GM23338 (cell line): ENCODE measurements at regions not wholly inside any gene's neighbourhood (a gene's known extent, or its start where the extent isn't known, plus 50 kb on each side); places are given as distances from the start of the nearest gene placed in this dataset.

Source experiments
- ATAC-seq: fragments of 200-7000 bp; cut with Tn5 transposase; 3 replicates; pipeline ENCODE4 v1.9.1; 2020
- DNase-seq: peaks from one replicate; pipeline ENCODE4 v3.0.0-alpha.2; 2015; ENCODE audit warnings: low spot score
- H2AFZ ChIP-seq: fragments of 200-600 bp; sonication (generic); 2 replicates; pipeline ENCODE4 v1.8.0; 2016; ENCODE audit warnings: antibody characterized with exemption, mild to moderate bottlenecking, moderate library complexity
- H3F3A ChIP-seq: fragments of 200-600 bp; sonication (generic); replicated peaks from 2 replicates; pipeline ENCODE4 v1.8.0; 2017; ENCODE audit warnings: antibody characterized with exemption, mixed run types, low read depth
- H3K27ac ChIP-seq: fragments of 200-600 bp; sonication (generic); 2 replicates; pipeline ENCODE4 v1.6.1; 2016; ENCODE audit warnings: low read depth
- H3K27me3 ChIP-seq: fragments of 200-600 bp; sonication (generic); 2 replicates; pipeline ENCODE4 v1.8.0; 2016; ENCODE audit warnings: mild to moderate bottlenecking, mixed run types, moderate library complexity; ENCODE audit not compliant: insufficient read depth
- H3K36me3 ChIP-seq: fragments of 200-600 bp; sonication (generic); 2 replicates; pipeline ENCODE4 v1.8.0; 2016; ENCODE audit warnings: mild to moderate bottlenecking; ENCODE audit not compliant: insufficient read depth
- H3K4me1 ChIP-seq: fragments of 200-600 bp; sonication (generic); 2 replicates; pipeline ENCODE4 v1.8.0; 2016; ENCODE audit warnings: mild to moderate bottlenecking, moderate library complexity; ENCODE audit not compliant: insufficient read depth
- H3K4me2 ChIP-seq: fragments of 200-600 bp; sonication (generic); 2 replicates; pipeline ENCODE4 v1.7.1; 2017; ENCODE audit warnings: mixed run types
- H3K4me3 ChIP-seq: fragments of 200-600 bp; sonication (generic); 2 replicates; pipeline ENCODE4 v1.6.1; 2016; ENCODE audit warnings: mixed run types
- H3K79me2 ChIP-seq: fragments of 200-600 bp; sonication (generic); replicated peaks from 2 replicates; pipeline ENCODE4 v1.8.0; 2017; ENCODE audit warnings: mild to moderate bottlenecking; ENCODE audit not compliant: insufficient read depth
- H3K9me2 ChIP-seq: fragments of 200-600 bp; sonication (generic); 2 replicates; pipeline ENCODE4 v1.8.0; 2017; ENCODE audit not compliant: insufficient read depth
- H4K20me1 ChIP-seq: fragments of 200-600 bp; sonication (generic); replicated peaks from 2 replicates; pipeline ENCODE4 v1.8.0; 2017; ENCODE audit warnings: mild to moderate bottlenecking; ENCODE audit not compliant: insufficient read depth
- H3K27ac Mint-ChIP-seq: 2 replicates; pipeline ENCODE4 v1.8.0; 2020; ENCODE audit warnings: inconsistent platforms, mild to moderate bottlenecking, moderate library complexity, mixed read lengths
- H3K27me3 Mint-ChIP-seq: 3 replicates; pipeline ENCODE4 v1.8.0; 2022; ENCODE audit warnings: low read depth, mild to moderate bottlenecking, moderate library complexity, mixed read lengths, inconsistent platforms; ENCODE audit not compliant: insufficient read depth, poor library complexity
- H3K36me3 Mint-ChIP-seq: 3 replicates; pipeline ENCODE4 v1.8.0; 2021; ENCODE audit warnings: low read depth, mild to moderate bottlenecking, inconsistent platforms, moderate library complexity, mixed read lengths
- H3K4me1 Mint-ChIP-seq: 3 replicates; pipeline ENCODE4 v1.8.0; 2020; ENCODE audit warnings: mild to moderate bottlenecking, inconsistent platforms, mixed read lengths
- H3K4me3 Mint-ChIP-seq: 3 replicates; pipeline ENCODE4 v1.8.0; 2021; ENCODE audit warnings: moderate library complexity, mild to moderate bottlenecking, inconsistent platforms, mixed read lengths
- H3K9me3 Mint-ChIP-seq: 3 replicates; pipeline ENCODE4 v1.8.0; 2020; ENCODE audit warnings: moderate library complexity, mild to moderate bottlenecking, inconsistent platforms, mixed read lengths
- CREB1 ChIP-seq: fragments of 250-450 bp; sonication (Bioruptor Pico); IDR thresholded peaks from 2 replicates; pipeline ENCODE4 v1.5.0; 2020; ENCODE audit warnings: low read depth, mild to moderate bottlenecking, moderate library complexity
- CTCF ChIP-seq, 2 experiments: fragments of 200-600 bp in 1 of 2; sonication (generic) in 1 of 2; conservative IDR thresholded peaks; 2 replicates each; pipeline versions ENCODE4 v1.5.1 to v1.6.1; 2016 to 2017; ENCODE audit warnings: antibody characterized with exemption in 2 of 2, low read depth in 2 of 2, mild to moderate bottlenecking in 2 of 2, moderate library complexity in 1 of 2
- ETS1 ChIP-seq: IDR thresholded peaks from 2 replicates; pipeline ENCODE4 v1.6.1; 2016; ENCODE audit warnings: antibody characterized with exemption
- EZH2 ChIP-seq: fragments of 200-600 bp; sonication (generic); IDR thresholded peaks from one replicate; pipeline ENCODE4 v1.8.0; 2017; ENCODE audit warnings: antibody characterized with exemption, mild to moderate bottlenecking, low read depth; ENCODE audit not compliant: unreplicated experiment
- EZH2phosphoT487 ChIP-seq: fragments of 200-600 bp; sonication (generic); IDR thresholded peaks from one replicate; pipeline ENCODE4 v1.8.1; 2018; ENCODE audit warnings: antibody characterized with exemption; ENCODE audit not compliant: unreplicated experiment
- JUNB ChIP-seq: IDR thresholded peaks from one replicate; pipeline ENCODE4 v1.6.1; 2016; ENCODE audit warnings: antibody characterized with exemption; ENCODE audit not compliant: unreplicated experiment
- POLR2AphosphoS5 ChIP-seq: IDR thresholded peaks from 2 replicates; pipeline ENCODE4 v1.6.1; 2016; ENCODE audit warnings: antibody characterized with exemption, low read depth
- REST ChIP-seq: IDR thresholded peaks from one replicate; pipeline ENCODE4 v1.6.1; 2018; ENCODE audit warnings: antibody characterized with exemption; ENCODE audit not compliant: unreplicated experiment
- ZNF114 ChIP-seq: fragments of 250-450 bp; sonication (Bioruptor Pico); IDR thresholded peaks from 2 replicates; pipeline ENCODE4 v1.5.0; 2020; ENCODE audit warnings: mild to moderate bottlenecking, moderate library complexity
- ZNF331 ChIP-seq: fragments of 250-450 bp; sonication (Bioruptor Pico); IDR thresholded peaks from 2 replicates; pipeline ENCODE4 v1.5.0; 2020; ENCODE audit warnings: low read depth, mild to moderate bottlenecking, moderate library complexity

- Histone ChIP-seq H2AFZ (no peak overlapping the region), H3F3A (no peaks in the 10 kb centered on the region), H3K79me2 (no peaks in the 10 kb centered on the region), H3K4me1 (no peaks in the 10 kb centered on the region), H3K36me3 (no peaks in the 10 kb centered on the region), H4K20me1 (no peaks in the 10 kb centered on the region), H3K27ac (no peak overlapping the region), H3K9me2 (peaks cover 6% of the 10 kb centered on the region; the same call in 1 of the 2 replicates), H3K4me3 (no peak overlapping the region), H3K4me2 (no peak overlapping the region), H3K27me3 (no peaks in the 10 kb centered on the region)
- no peak overlapping the region for H3K4me3 Mint-ChIP-seq
- peaks cover 6% of the 10 kb centered on the region; the same call in 2 of the 3 replicates for H3K4me1 Mint-ChIP-seq
- H3K27me3 Mint-ChIP-seq = peaks cover 2% of the 10 kb centered on the region
- no peak overlapping the region for H3K27ac Mint-ChIP-seq
- H3K36me3 Mint-ChIP-seq = no peaks in the 10 kb centered on the region
- no peaks in the 10 kb centered on the region for H3K9me3 Mint-ChIP-seq
- DNase-seq (no peak), ATAC-seq (no peak)
- TF ChIP-seq REST = no peak
- no peak for TF ChIP-seq CTCF (conservative IDR thresholded peaks at IDR 0.05; ENCODE audit: low read depth in 2 of 2)
- no peak for TF ChIP-seq ETS1
- no peak for TF ChIP-seq CREB1 (CRISPR knock-in tag)
- no peak for TF ChIP-seq JUNB
Measured at GRCh38 chr5:168005936-168006335, 285.5 kb upstream of the WWC1 start.

- H3K4me1 Mint-ChIP-seq = peaks cover 6% of the 10 kb centered on the region; the same call in 2 of the 3 replicates
- Histone ChIP-seq H3K27ac (no peak overlapping the region), H3K4me3 (no peak overlapping the region), H3K4me1 (no peaks in the 10 kb centered on the region), H3F3A (no peaks in the 10 kb centered on the region), H2AFZ (0 out of 2 replicates have a peak overlapping the region, but pooled peaks have one; percentile 28), H4K20me1 (no peaks in the 10 kb centered on the region), H3K36me3 (no peaks in the 10 kb centered on the region), H3K9me2 (peaks cover 6% of the 10 kb centered on the region; the same call in 1 of the 2 replicates), H3K27me3 (no peaks in the 10 kb centered on the region), H3K79me2 (no peaks in the 10 kb centered on the region), H3K4me2 (no peak overlapping the region)
- DNase-seq (no peak), ATAC-seq (no peak; the same call in 2 of the 3 replicates)
- H3K27ac Mint-ChIP-seq = no peak overlapping the region
- H3K27me3 Mint-ChIP-seq = peaks cover 2% of the 10 kb centered on the region
- H3K4me3 Mint-ChIP-seq = no peak overlapping the region
- H3K36me3 Mint-ChIP-seq = no peaks in the 10 kb centered on the region
- H3K9me3 Mint-ChIP-seq = no peaks in the 10 kb centered on the region
- no peak for TF ChIP-seq POLR2AphosphoS5
- TF ChIP-seq EZH2phosphoT487 = no peak
- TF ChIP-seq ETS1 = no peak
- no peak for TF ChIP-seq REST
- TF ChIP-seq ZNF331 (CRISPR knock-in tag) = no peak
- TF ChIP-seq ZNF114 (CRISPR knock-in tag) = no peak
- no peak for TF ChIP-seq EZH2
Measured at GRCh38 chr5:168006456-168007130, 284.9 kb upstream of the WWC1 start.
